Epithelial cell of esophagus (primary cell): ENCODE measurements at regions not wholly inside any gene's neighbourhood (a gene's known extent, or its start where the extent isn't known, plus 50 kb on each side); places are given as distances from the start of the nearest gene placed in this dataset.

Experiments
- DNase-seq: peaks from one replicate; pipeline ENCODE4 v3.0.0; 2010; ENCODE audit warnings: low read depth
- H3K4me3 ChIP-seq: 2 replicates; pipeline ENCODE4 v1.5.1; 2011; ENCODE audit warnings: mild to moderate bottlenecking, low read length, control low read depth
- TF ChIP-seq, protein P1 (sequence below): IDR thresholded peaks from 2 replicates; pipeline ENCODE4 v1.5.1; 2011; ENCODE audit warnings: low read depth, mild to moderate bottlenecking, low read length, control low read depth, inconsistent platforms; ENCODE audit not compliant: insufficient read depth; ENCODE audit errors: missing control alignments

DNA sequence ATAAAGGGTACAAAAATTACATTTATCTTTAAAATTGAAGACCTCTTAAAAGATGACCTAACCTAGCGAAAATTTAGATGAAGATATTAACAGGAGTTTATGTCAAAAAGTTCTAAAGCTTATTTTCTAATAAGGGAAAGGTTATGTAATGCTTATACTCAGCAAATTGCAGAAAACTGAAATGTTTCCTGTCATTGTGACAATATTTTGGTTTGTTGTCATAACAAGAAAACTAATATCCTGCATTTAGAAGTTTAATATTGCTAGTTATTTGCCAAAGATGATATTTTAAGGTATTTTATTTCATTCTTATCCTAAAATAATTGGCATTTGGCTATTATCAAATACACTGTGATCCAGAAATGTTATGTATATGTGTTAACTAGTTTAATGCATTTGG, 294.5 kb downstream of the C3orf38 start:
- no peak for DNase-seq
- no peak overlapping the region for H3K4me3 ChIP-seq
- TF ChIP-seq, protein P1, sequence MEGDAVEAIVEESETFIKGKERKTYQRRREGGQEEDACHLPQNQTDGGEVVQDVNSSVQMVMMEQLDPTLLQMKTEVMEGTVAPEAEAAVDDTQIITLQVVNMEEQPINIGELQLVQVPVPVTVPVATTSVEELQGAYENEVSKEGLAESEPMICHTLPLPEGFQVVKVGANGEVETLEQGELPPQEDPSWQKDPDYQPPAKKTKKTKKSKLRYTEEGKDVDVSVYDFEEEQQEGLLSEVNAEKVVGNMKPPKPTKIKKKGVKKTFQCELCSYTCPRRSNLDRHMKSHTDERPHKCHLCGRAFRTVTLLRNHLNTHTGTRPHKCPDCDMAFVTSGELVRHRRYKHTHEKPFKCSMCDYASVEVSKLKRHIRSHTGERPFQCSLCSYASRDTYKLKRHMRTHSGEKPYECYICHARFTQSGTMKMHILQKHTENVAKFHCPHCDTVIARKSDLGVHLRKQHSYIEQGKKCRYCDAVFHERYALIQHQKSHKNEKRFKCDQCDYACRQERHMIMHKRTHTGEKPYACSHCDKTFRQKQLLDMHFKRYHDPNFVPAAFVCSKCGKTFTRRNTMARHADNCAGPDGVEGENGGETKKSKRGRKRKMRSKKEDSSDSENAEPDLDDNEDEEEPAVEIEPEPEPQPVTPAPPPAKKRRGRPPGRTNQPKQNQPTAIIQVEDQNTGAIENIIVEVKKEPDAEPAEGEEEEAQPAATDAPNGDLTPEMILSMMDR, result no peak

DNA sequence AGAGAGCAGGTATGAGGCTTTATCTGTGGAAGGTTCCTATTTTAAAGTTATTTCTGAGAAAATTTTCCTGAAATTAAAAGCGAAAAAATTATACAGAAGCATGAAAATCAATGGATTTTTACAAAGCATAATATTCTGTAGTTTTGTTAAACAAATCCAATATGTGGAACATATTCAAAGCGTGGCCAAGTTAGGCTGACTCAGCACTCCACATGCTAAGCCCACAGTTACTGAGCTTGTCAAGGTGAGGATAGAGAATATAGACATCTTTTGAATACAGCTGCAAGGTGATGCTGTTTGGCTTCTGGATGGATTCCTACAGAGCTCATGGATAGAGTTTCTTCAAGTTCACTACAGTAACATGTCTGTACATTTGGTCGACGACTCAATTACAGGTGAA, 302.5 kb downstream of the C3orf38 start:
- H3K4me3 ChIP-seq, result no peak overlapping the region
- no peak for DNase-seq
- TF ChIP-seq, protein P1, result no peak

DNA sequence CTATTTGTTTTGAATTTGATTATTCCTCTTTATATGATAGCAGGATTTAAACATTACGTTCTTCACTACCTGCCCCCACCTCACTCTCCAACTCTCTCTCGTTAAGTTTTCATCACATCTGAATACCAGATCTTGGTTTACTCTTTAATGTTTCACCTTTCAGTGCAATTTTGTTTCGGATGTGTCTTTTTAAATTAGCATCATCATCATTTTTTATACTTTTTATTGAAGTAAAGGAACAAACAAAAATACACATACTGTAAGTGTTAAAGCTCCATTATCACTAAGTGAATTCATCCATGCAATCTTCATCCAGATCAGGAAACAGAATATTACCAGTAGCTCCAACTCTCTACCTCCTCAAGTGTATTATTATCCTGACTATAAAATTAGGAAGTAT, 310.6 kb downstream of the C3orf38 start:
- no peak for DNase-seq

DNA sequence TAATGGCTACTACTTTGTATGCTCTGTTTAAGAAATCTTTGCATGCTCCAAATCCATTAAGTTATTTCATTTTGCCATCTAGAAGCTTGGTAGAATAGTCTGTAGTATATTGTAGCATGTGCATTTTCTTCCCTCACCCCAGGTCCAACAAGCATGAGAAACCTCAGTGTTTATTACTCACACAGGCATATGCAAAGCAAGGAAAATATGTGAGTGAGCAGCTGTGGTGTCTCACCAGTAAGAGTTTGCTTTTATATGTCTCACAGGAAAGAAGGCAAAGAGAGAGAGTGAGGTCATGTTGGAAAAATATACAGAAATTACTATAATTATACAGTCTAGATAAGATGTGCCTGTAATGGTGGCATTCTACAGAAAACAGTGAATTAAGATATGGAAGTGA, 312.5 kb downstream of the C3orf38 start:
- no peak overlapping the region for H3K4me3 ChIP-seq
- TF ChIP-seq, protein P1, result no peak

More for the DNA sequence above, 310.6 kb downstream of the C3orf38 start:
- no peak overlapping the region for H3K4me3 ChIP-seq
- TF ChIP-seq, protein P1, result no peak

DNA sequence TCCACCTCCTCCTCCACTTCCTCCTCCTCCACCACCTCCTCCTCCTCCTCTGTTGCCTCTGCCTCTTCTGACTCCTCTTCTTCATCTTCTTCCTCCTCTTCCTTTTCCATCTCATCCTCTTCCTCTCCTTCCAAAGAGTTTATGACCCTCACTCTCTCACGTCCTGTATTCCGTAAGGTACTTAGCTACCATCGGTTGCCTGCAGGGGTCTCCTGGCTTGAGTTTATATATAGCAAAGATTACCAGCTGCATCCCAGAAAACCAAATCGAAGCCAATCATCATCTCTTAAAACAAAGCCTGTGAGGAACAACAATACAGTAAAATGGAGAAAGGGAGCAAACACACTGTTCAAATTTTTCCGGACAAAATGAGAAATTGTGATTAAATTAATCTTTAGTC, 317.4 kb downstream of the C3orf38 start:
- no peak for DNase-seq
- TF ChIP-seq, protein P1, result no peak
- H3K4me3 ChIP-seq, result no peak overlapping the region

More for the DNA sequence above, 312.5 kb downstream of the C3orf38 start:
- DNase-seq, result no peak

DNA sequence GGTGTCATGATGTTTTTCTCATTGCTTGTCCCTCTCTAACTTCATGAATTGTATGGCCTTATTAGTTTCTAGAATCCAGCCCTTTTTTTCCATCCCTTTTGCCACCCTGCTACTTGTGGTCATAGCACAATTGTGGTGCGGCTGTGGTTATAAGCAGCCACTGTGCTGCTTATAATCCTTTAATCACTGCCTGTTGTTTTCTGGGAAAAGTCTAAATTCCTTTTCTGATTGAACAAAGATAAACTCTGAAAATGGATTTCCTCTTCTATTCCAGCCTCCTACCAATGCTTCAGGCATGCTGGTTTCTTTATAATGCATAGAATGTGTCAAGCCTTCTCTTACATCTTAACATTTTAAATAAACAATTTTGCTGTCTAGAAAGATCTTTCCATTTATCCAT, 319.5 kb downstream of the C3orf38 start:
- TF ChIP-seq, protein P1, result no peak
- DNase-seq, result no peak
- no peak overlapping the region for H3K4me3 ChIP-seq

DNA sequence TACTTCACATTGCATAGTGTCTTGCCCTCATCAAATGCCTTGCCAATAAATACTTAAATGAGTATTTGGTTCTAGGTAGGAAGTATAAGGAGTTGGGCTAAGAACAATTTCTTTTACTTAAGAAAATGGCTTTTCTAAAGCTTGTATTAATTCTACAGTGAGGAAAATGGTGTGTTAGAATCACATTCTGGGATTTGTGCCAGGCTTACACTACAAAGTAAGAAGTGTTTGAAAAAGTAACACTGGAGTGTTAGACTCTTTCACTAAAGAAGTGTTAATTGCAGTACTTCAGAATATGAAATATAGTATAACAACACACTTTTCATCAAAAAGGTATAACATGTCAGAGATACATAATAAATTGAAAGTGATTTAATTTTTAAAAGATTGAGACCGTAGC, 328.7 kb downstream of the C3orf38 start:
- H3K4me3 ChIP-seq, result no peak overlapping the region
- no peak for DNase-seq
- TF ChIP-seq, protein P1, result no peak
